A549 (cell line): ENCODE measurements at regions not wholly inside any gene's neighbourhood (a gene's known extent, or its start where the extent isn't known, plus 50 kb on each side); places are given as distances from the start of the nearest gene placed in this dataset.

Source experiments
- ATAC-seq, 2 experiments: fragments of 200-7000 bp in 1 of 2; fragments of >200 bp in 1 of 2; cut with Nextera tagmentation in 1 of 2; cut with Tn5 transposase in 1 of 2; 3 replicates each; pipeline versions ENCODE4 v1.8.0 to v1.9.1; 2018 to 2020; ENCODE audit warnings: mild to moderate bottlenecking in 1 of 2, moderate library complexity in 1 of 2
- CTCF ChIA-PET: fragments of 300-600 bp; sonication (Branson Sonifier 250); formaldehyde crosslinking; extraction: SDS; loops from one replicate; lab custom pipeline; 2021; ENCODE audit warnings: antibody characterized with exemption, inconsistent platforms; lab: Yijun Ruan, JAX
- POLR2A ChIA-PET: fragments of 350-600 bp; formaldehyde crosslinking; extraction: SDS; loops from one replicate; lab custom pipeline; 2021; ENCODE audit warnings: antibody characterized with exemption, inconsistent platforms; lab: Yijun Ruan, JAX
- DNase-seq, 2 experiments: peaks; one replicate each; pipeline versions ENCODE4 v3.0.0 to v3.0.0-alpha.2; 2011 to 2016; ENCODE audit warnings: low read depth in 1 of 2, low spot score in 1 of 2
- FAIRE-seq: peaks from 2 replicates; lab custom pipeline; 2011; peaks lifted over from hg19 to GRCh38; lab: Jason Lieb, UNC
- H3K27ac ChIP-seq, 2 experiments: fragments of >200 bp; sonication (Bioruptor Twin); formaldehyde crosslinking; 3 replicates each; pipeline ENCODE4 v1.5.1; 2016 to 2017
- H3K4me1 ChIP-seq: fragments of >200 bp; sonication (Bioruptor Twin); formaldehyde crosslinking; 3 replicates; pipeline ENCODE4 v1.6.1; 2016
- H3K4me2 ChIP-seq: fragments of >200 bp; sonication (Bioruptor Twin); formaldehyde crosslinking; 3 replicates; pipeline ENCODE4 v1.6.1; 2016
- H3K4me3 ChIP-seq: fragments of >200 bp; sonication (Bioruptor Twin); formaldehyde crosslinking; 3 replicates; pipeline ENCODE4 v1.5.1; 2016
- H3K9me3 ChIP-seq: fragments of >200 bp; sonication (Bioruptor Twin); formaldehyde crosslinking; 3 replicates; pipeline ENCODE4 v1.6.1; 2016
- CBX8 ChIP-seq: fragments of 200-600 bp; sonication (generic); IDR thresholded peaks from 2 replicates; pipeline ENCODE4 v1.6.1; 2016
- CEBPB ChIP-seq, 2 experiments: fragments of >200 bp in 1 of 2; sonication (Bioruptor Twin) in 1 of 2; formaldehyde crosslinking in 1 of 2; IDR thresholded peaks; 2 replicates each; pipeline ENCODE4 v1.6.1; 2012 to 2016
- ELK1 ChIP-seq: fragments of 150-350 bp; IDR thresholded peaks from 2 replicates; pipeline ENCODE4 v1.6.1; 2014; ENCODE audit warnings: low read depth, mild to moderate bottlenecking, low read length
- ESRRA ChIP-seq: fragments of 150-350 bp; IDR thresholded peaks from 2 replicates; pipeline ENCODE4 v1.6.1; 2014; ENCODE audit warnings: mild to moderate bottlenecking, low read length, borderline replicate concordance
- FOSB ChIP-seq: fragments of 250-450 bp; sonication (Bioruptor Pico); IDR thresholded peaks from 2 replicates; pipeline ENCODE4 v1.5.0; 2020; ENCODE audit warnings: mild to moderate bottlenecking, moderate library complexity
- FOSL2 ChIP-seq, 2 experiments: fragments of 450-650 bp in 1 of 2; fragments of >200 bp in 1 of 2; sonication (Bioruptor Twin) in 1 of 2; formaldehyde crosslinking; IDR thresholded peaks; 2 replicates each; pipeline versions ENCODE4 v1.5.0 to v1.6.1; 2016 to 2020; ENCODE audit warnings: mild to moderate bottlenecking in 1 of 2, moderate library complexity in 1 of 2
- FOXS1 ChIP-seq: fragments of 250-450 bp; sonication (Bioruptor Pico); IDR thresholded peaks from 2 replicates; pipeline ENCODE4 v1.5.0; 2020; ENCODE audit warnings: mild to moderate bottlenecking, moderate library complexity
- HEYL ChIP-seq: fragments of 250-450 bp; sonication (Bioruptor Pico); IDR thresholded peaks from 2 replicates; pipeline ENCODE4 v1.8.0; 2021; ENCODE audit warnings: mild to moderate bottlenecking, moderate library complexity
- HOXA7 ChIP-seq: fragments of 250-450 bp; sonication (Bioruptor Pico); IDR thresholded peaks from 2 replicates; pipeline ENCODE4 v1.5.0; 2020; ENCODE audit warnings: mild to moderate bottlenecking, moderate library complexity
- HOXB13 ChIP-seq: fragments of 250-450 bp; sonication (Bioruptor Pico); IDR thresholded peaks from 2 replicates; pipeline ENCODE4 v1.5.0; 2020; ENCODE audit warnings: low read depth, mild to moderate bottlenecking, moderate library complexity
- KDM1A ChIP-seq: fragments of 200-600 bp; sonication (generic); IDR thresholded peaks from 2 replicates; pipeline ENCODE4 v1.6.1; 2016; ENCODE audit warnings: low read depth, mild to moderate bottlenecking
- MAZ ChIP-seq: fragments of 150-350 bp; IDR thresholded peaks from 2 replicates; pipeline ENCODE4 v1.6.1; 2014; ENCODE audit warnings: antibody characterized with exemption, low read depth, low read length, borderline replicate concordance
- MYC ChIP-seq: IDR thresholded peaks from 2 replicates; pipeline ENCODE4 v1.6.1; 2012; ENCODE audit warnings: mild to moderate bottlenecking, inconsistent platforms, low read length, improper control_type of control experiment, borderline replicate concordance
- NPAS2 ChIP-seq: fragments of 250-450 bp; sonication (Bioruptor Pico); IDR thresholded peaks from 2 replicates; pipeline ENCODE4 v1.8.0; 2022; ENCODE audit warnings: mild to moderate bottlenecking, moderate library complexity, borderline replicate concordance
- NR3C1 ChIP-seq: fragments of >200 bp; sonication (Bioruptor Twin); formaldehyde crosslinking; IDR thresholded peaks from 3 replicates; pipeline ENCODE4 v1.6.1; 2017
- PHF8 ChIP-seq: fragments of 200-600 bp; sonication (generic); IDR thresholded peaks from 2 replicates; pipeline ENCODE4 v1.6.1; 2016; ENCODE audit warnings: low read depth, mild to moderate bottlenecking, antibody characterized with exemption, moderate library complexity, borderline replicate concordance
- POLR2AphosphoS2 ChIP-seq: conservative IDR thresholded peaks from 2 replicates; pipeline ENCODE4 v1.6.1; 2012; ENCODE audit warnings: low read length, improper control_type of control experiment, inconsistent platforms
- RAD21 ChIP-seq, 2 experiments: fragments of >200 bp in 1 of 2; sonication (Bioruptor Twin) in 1 of 2; formaldehyde crosslinking in 1 of 2; IDR thresholded peaks in 1 of 2; conservative IDR thresholded peaks in 1 of 2; 2 replicates in 1 of 2; 3 replicates in 1 of 2; pipeline ENCODE4 v1.6.1; 2012 to 2018; ENCODE audit warnings: inconsistent platforms in 1 of 2
- RARB ChIP-seq: fragments of 250-450 bp; sonication (Bioruptor Pico); IDR thresholded peaks from 2 replicates; pipeline ENCODE4 v1.8.0; 2021; ENCODE audit warnings: mild to moderate bottlenecking, moderate library complexity
- SMC3 ChIP-seq: fragments of >200 bp; sonication (Bioruptor Twin); formaldehyde crosslinking; IDR thresholded peaks from 3 replicates; pipeline ENCODE4 v1.6.1; 2018; ENCODE audit warnings: inconsistent platforms
- TFCP2L1 ChIP-seq: fragments of 250-450 bp; sonication (Bioruptor Pico); IDR thresholded peaks from 2 replicates; pipeline ENCODE4 v1.5.0; 2021; ENCODE audit warnings: mild to moderate bottlenecking
- TP53 ChIP-seq: fragments of 250-450 bp; sonication (Bioruptor Pico); IDR thresholded peaks from 2 replicates; pipeline ENCODE4 v1.5.0; 2021; ENCODE audit warnings: mild to moderate bottlenecking, moderate library complexity
- ZC3H11A ChIP-seq: fragments of 450-650 bp; IDR thresholded peaks from 2 replicates; pipeline ENCODE4 v1.6.1; 2014; ENCODE audit warnings: antibody characterized with exemption, mild to moderate bottlenecking
- ZNF302 ChIP-seq: fragments of 250-450 bp; sonication (Bioruptor Pico); IDR thresholded peaks from 2 replicates; pipeline ENCODE4 v1.9.0; 2021; ENCODE audit warnings: inconsistent platforms, mild to moderate bottlenecking, moderate library complexity
- WGBS: methylation state at CpG from one replicate; pipeline ENCODE4 v1.1.6; 2017; ENCODE audit errors: missing lambda C conversion rate; 5-methylcytosine and 5-hydroxymethylcytosine counted together
- TF ChIP-seq, protein P1 (sequence below): IDR thresholded peaks from 2 replicates; pipeline ENCODE4 v1.6.1; 2012
- TF ChIP-seq, protein P2 (sequence below): fragments of 450-650 bp; IDR thresholded peaks from 2 replicates; pipeline ENCODE4 v1.6.1; 2014; ENCODE audit warnings: antibody characterized with exemption

DNA sequence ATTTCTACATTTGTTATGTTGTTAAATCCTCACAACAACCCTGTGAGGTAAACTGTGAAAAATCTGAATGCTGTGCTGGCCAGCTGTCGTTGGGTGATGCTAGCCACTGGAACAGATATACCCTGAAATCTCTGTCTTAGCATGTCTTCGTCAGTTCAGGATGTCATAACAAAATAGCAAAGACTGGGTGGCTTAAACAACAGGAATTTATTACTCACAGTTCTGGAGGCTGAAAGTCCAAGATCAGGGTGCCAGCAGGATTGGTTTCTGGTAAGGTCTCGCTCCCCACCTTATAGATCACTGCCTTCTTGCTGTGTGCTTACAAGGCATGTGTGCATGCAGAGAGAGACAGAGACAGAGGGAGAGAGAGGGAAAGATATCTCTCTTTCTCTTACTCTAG, 211.7 kb downstream of the C11orf91 start:
- 66% methylated on average over 3 of the region's 3 CpGs for WGBS
- no peak for ATAC-seq
- no peak for FAIRE-seq
- Histone ChIP-seq H3K9me3 (no peaks in the 10 kb centered on the region), H3K4me1 (no peaks in the 10 kb centered on the region), H3K4me2 (no peak overlapping the region), H3K27ac (no peak overlapping the region), H3K4me3 (no peak overlapping the region)
- no peak for DNase-seq
- TF ChIP-seq ZC3H11A (no peak), FOXS1 (CRISPR knock-in tag) (no peak), MYC (no peak), HEYL (CRISPR knock-in tag) (no peak), POLR2AphosphoS2 (no peak), RAD21 (conservative IDR thresholded peaks at IDR 0.05 in 1 of 2, IDR thresholded peaks at IDR 0.05 in 1 of 2) (no peak), CBX8 (no peak), ZNF302 (CRISPR knock-in tag) (no peak), TFCP2L1 (CRISPR knock-in tag) (no peak), ESRRA (no peak), ELK1 (no peak), MAZ (no peak), TP53 (CRISPR knock-in tag) (no peak), CEBPB (IDR thresholded peaks at IDR 0.05) (no peak), NR3C1 (no peak), RARB (CRISPR knock-in tag) (no peak)
- TF ChIP-seq, protein P1, sequence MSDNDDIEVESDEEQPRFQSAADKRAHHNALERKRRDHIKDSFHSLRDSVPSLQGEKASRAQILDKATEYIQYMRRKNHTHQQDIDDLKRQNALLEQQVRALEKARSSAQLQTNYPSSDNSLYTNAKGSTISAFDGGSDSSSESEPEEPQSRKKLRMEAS = no peak
- TF ChIP-seq, protein P2, sequence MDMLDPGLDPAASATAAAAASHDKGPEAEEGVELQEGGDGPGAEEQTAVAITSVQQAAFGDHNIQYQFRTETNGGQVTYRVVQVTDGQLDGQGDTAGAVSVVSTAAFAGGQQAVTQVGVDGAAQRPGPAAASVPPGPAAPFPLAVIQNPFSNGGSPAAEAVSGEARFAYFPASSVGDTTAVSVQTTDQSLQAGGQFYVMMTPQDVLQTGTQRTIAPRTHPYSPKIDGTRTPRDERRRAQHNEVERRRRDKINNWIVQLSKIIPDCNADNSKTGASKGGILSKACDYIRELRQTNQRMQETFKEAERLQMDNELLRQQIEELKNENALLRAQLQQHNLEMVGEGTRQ = no peak
- ChIA-PET POLR2A (no interaction called here), CTCF (no interaction called here)

DNA sequence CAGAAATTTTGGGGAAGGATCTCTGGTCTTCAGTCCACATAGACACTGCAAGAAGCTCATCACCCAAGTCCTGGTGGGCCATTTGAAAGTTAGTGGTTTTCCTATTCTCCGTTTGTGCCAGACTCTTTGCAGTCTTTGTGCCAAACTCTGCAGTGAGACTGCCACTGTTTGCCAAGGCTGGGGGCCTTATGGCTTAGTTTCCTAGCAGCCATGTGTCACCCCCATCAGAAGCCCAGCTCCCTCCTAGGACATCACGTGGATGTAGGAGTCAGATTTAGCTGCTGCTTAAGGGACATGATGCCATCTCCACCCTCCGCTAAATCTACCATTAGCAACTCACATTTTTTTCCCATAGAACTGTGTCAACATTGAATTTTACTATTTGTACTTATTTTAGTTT, 220.0 kb downstream of the C11orf91 start:
- CTCF ChIA-PET = interaction anchor here (0.5 to 1.3 kb wide), 3 partner anchors 13 to 1301 kb away, joined by 3 to 4 read pairs (median 3); no protein-coding TSS in a partner anchor
- Histone ChIP-seq H3K9me3 (no peaks in the 10 kb centered on the region), H3K4me2 (no peak overlapping the region), H3K4me3 (no peak overlapping the region), H3K27ac (no peak overlapping the region), H3K4me1 (0 out of 3 replicates have a peak, but pooled peaks cover 3% of the 10 kb centered on the region)
- POLR2A ChIA-PET = no interaction called here
- TF ChIP-seq ZNF302 (CRISPR knock-in tag) (no peak), POLR2AphosphoS2 (no peak), SMC3 (no peak), HOXA7 (CRISPR knock-in tag) (no peak), PHF8 (no peak), CBX8 (no peak), MYC (no peak), KDM1A (no peak), RARB (CRISPR knock-in tag) (no peak), HOXB13 (CRISPR knock-in tag) (no peak), CEBPB (IDR thresholded peaks at IDR 0.05) (no peak), FOSB (CRISPR knock-in tag) (no peak), FOXS1 (CRISPR knock-in tag) (no peak), NPAS2 (CRISPR knock-in tag) (no peak), FOSL2 (IDR thresholded peaks at IDR 0.05) (no peak), FOSL2 (CRISPR knock-in tag; IDR thresholded peaks at IDR 0.05) (no peak)
- TF ChIP-seq, protein P1 = no peak
- DNase-seq (no peak), ATAC-seq (no peak), FAIRE-seq (no peak)
- 73% methylated on average over 3 of the region's 3 CpGs for WGBS
